IMR-90 (cell line): ENCODE measurements at regions not wholly inside any gene's neighbourhood (a gene's known extent, or its start where the extent isn't known, plus 50 kb on each side); places are given as distances from the start of the nearest gene placed in this dataset.

Experiments used
- ATAC-seq: fragments of 200-7000 bp; cut with Tn5 transposase; 2 replicates; pipeline ENCODE4 v1.9.1; 2020; ENCODE audit warnings: low read depth, mild to moderate bottlenecking, moderate library complexity
- BruUV-seq: library from RNA; stranded (reverse); fragments of 400-500 nt; replicated peaks from 2 replicates; lab custom pipeline; 2021; lab: Mats Ljungman, UMichigan
- CTCF ChIA-PET: fragments of 300-600 bp; formaldehyde crosslinking; extraction: SDS; loops from one replicate; lab custom pipeline; 2021; ENCODE audit warnings: antibody characterized with exemption; lab: Yijun Ruan, JAX
- POLR2A ChIA-PET: fragments of 300-600 bp; sonication (Branson Sonifier 250); formaldehyde crosslinking; loops from one replicate; lab custom pipeline; 2022; ENCODE audit warnings: antibody characterized with exemption; ENCODE audit not compliant: unreplicated experiment; lab: Charles Lee
- DNase-seq: peaks from one replicate; pipeline ENCODE4 v3.0.0; 2013
- H2AFZ ChIP-seq: replicated peaks from 2 replicates; pipeline ENCODE3; 2013; ENCODE audit warnings: low read length, mild to moderate bottlenecking; ENCODE audit not compliant: poor library complexity
- H2AK5ac ChIP-seq: 2 replicates; pipeline ENCODE4 v1.6.1; 2013; ENCODE audit warnings: low read depth, low read length, inconsistent platforms
- H2AK9ac ChIP-seq: replicated peaks from 2 replicates; pipeline ENCODE3; 2013; ENCODE audit warnings: mild to moderate bottlenecking, low read depth, low read length, moderate library complexity; ENCODE audit not compliant: poor library complexity
- H2BK120ac ChIP-seq: 2 replicates; pipeline ENCODE4 v1.6.1; 2013; ENCODE audit warnings: low read depth, low read length, inconsistent platforms
- H2BK15ac ChIP-seq: 3 replicates; pipeline ENCODE4 v1.6.1; 2013; ENCODE audit warnings: low read depth, low read length, inconsistent platforms
- H2BK20ac ChIP-seq: 2 replicates; pipeline ENCODE4 v1.6.1; 2013; ENCODE audit warnings: low read depth, mild to moderate bottlenecking, inconsistent platforms, low read length, moderate library complexity
- H2BK5ac ChIP-seq: 2 replicates; pipeline ENCODE4 v1.6.1; 2013; ENCODE audit warnings: mild to moderate bottlenecking, low read depth, low read length, inconsistent platforms; ENCODE audit not compliant: poor library complexity, severe bottlenecking
- H3K14ac ChIP-seq: replicated peaks from 2 replicates; pipeline ENCODE4 v1.6.1; 2013; ENCODE audit warnings: low read depth, low read length, inconsistent platforms
- H3K18ac ChIP-seq: 2 replicates; pipeline ENCODE4 v1.6.1; 2013; ENCODE audit warnings: low read depth, low read length, control low read depth
- H3K23ac ChIP-seq: 2 replicates; pipeline ENCODE4 v1.6.1; 2013; ENCODE audit warnings: low read depth, low read length, inconsistent platforms
- H3K27ac ChIP-seq: 2 replicates; pipeline ENCODE4 v1.5.1; 2013; ENCODE audit warnings: mild to moderate bottlenecking, control low read depth, low read length; ENCODE audit not compliant: insufficient read depth
- H3K27me3 ChIP-seq: 2 replicates; pipeline ENCODE4 v1.6.1; 2013; ENCODE audit warnings: low read length; ENCODE audit not compliant: control insufficient read depth, insufficient read depth
- H3K36me3 ChIP-seq: 2 replicates; pipeline ENCODE4 v1.6.1; 2013; ENCODE audit warnings: low read length, mixed read lengths; ENCODE audit not compliant: control insufficient read depth, insufficient read depth
- H3K4ac ChIP-seq: 2 replicates; pipeline ENCODE4 v1.6.1; 2013; ENCODE audit warnings: low read depth, low read length, inconsistent platforms
- H3K4me1 ChIP-seq: 2 replicates; pipeline ENCODE4 v1.6.1; 2013; ENCODE audit warnings: low read length, mixed read lengths; ENCODE audit not compliant: control insufficient read depth, insufficient read depth
- H3K4me2 ChIP-seq: 2 replicates; pipeline ENCODE4 v1.6.1; 2013; ENCODE audit warnings: low read depth, mild to moderate bottlenecking, control low read depth, low read length, moderate library complexity
- H3K4me3 ChIP-seq: 2 replicates; pipeline ENCODE4 v1.5.1; 2013; ENCODE audit warnings: low read depth, mild to moderate bottlenecking, control low read depth, low read length, moderate library complexity; ENCODE audit not compliant: insufficient read depth
- H3K56ac ChIP-seq: 2 replicates; pipeline ENCODE4 v1.6.1; 2013; ENCODE audit warnings: low read length, inconsistent platforms; ENCODE audit not compliant: insufficient read depth; ENCODE audit errors: extremely low read depth
- H3K79me1 ChIP-seq, 2 experiments: 2 replicates each; pipeline ENCODE4 v1.6.1; 2013; ENCODE audit warnings: low read length in 2 of 2, inconsistent platforms in 1 of 2, low read depth in 1 of 2
- H3K9ac ChIP-seq: 2 replicates; pipeline ENCODE4 v1.6.1; 2013; ENCODE audit warnings: low read depth, low read length, control low read depth
- H3K9me1 ChIP-seq: 2 replicates; pipeline ENCODE4 v1.6.1; 2013; ENCODE audit warnings: low read length, inconsistent platforms; ENCODE audit not compliant: insufficient read depth
- H3K9me3 ChIP-seq: 2 replicates; pipeline ENCODE4 v1.6.1; 2013; ENCODE audit warnings: low read length; ENCODE audit not compliant: control insufficient read depth, insufficient read depth
- H4K20me1 ChIP-seq: 2 replicates; pipeline ENCODE4 v1.6.1; 2013; ENCODE audit warnings: low read length, inconsistent platforms; ENCODE audit not compliant: insufficient read depth
- H4K5ac ChIP-seq: 2 replicates; pipeline ENCODE4 v1.6.1; 2013; ENCODE audit warnings: mild to moderate bottlenecking, low read depth, low read length, control low read depth
- H4K8ac ChIP-seq, 2 experiments: 2 replicates each; pipeline ENCODE4 v1.6.1; 2013; ENCODE audit warnings: low read depth in 2 of 2, low read length in 2 of 2, control low read depth in 1 of 2, inconsistent platforms in 1 of 2
- H4K91ac ChIP-seq: 2 replicates; pipeline ENCODE4 v1.6.1; 2013; ENCODE audit warnings: low read depth, low read length, inconsistent platforms; ENCODE audit not compliant: insufficient read depth
- BHLHE40 ChIP-seq: fragments of 150-350 bp; IDR thresholded peaks from 2 replicates; pipeline ENCODE4 v1.6.1; 2016; ENCODE audit warnings: mild to moderate bottlenecking, low read depth, low read length
- CEBPB ChIP-seq: IDR thresholded peaks from 2 replicates; pipeline ENCODE4 v1.6.1; 2012; ENCODE audit warnings: low read depth, low read length, improper control_type of control experiment
- CHD1 ChIP-seq: IDR thresholded peaks from 2 replicates; pipeline ENCODE4 v1.6.1; 2012; ENCODE audit warnings: low read depth, low read length, improper control_type of control experiment
- CTCF ChIP-seq: conservative IDR thresholded peaks from 2 replicates; pipeline ENCODE4 v1.5.1; 2012; ENCODE audit warnings: mild to moderate bottlenecking, low read depth, low read length, improper control_type of control experiment
- ELK1 ChIP-seq: fragments of 150-350 bp; IDR thresholded peaks from 2 replicates; pipeline ENCODE4 v1.6.1; 2016; ENCODE audit warnings: low read depth, mild to moderate bottlenecking, low read length, moderate library complexity, borderline replicate concordance
- FOS ChIP-seq: fragments of 150-350 bp; IDR thresholded peaks from 2 replicates; pipeline ENCODE4 v1.6.1; 2016; ENCODE audit warnings: low read depth, low read length
- MAFK ChIP-seq: IDR thresholded peaks from 2 replicates; pipeline ENCODE4 v1.6.1; 2012; ENCODE audit warnings: low read depth, low read length, improper control_type of control experiment
- MAZ ChIP-seq: IDR thresholded peaks from 2 replicates; pipeline ENCODE4 v1.6.1; 2012; ENCODE audit warnings: low read depth, mild to moderate bottlenecking, low read length, improper control_type of control experiment, moderate library complexity, borderline replicate concordance
- MXI1 ChIP-seq: IDR thresholded peaks from 2 replicates; pipeline ENCODE4 v1.6.1; 2012; ENCODE audit warnings: low read depth, mild to moderate bottlenecking, low read length, moderate library complexity, borderline replicate concordance
- NFE2L2 ChIP-seq: fragments of 150-350 bp; IDR thresholded peaks from 2 replicates; pipeline ENCODE4 v1.6.1; 2016; ENCODE audit warnings: low read depth, mild to moderate bottlenecking, low read length
- POLR2A ChIP-seq: IDR thresholded peaks from 2 replicates; pipeline ENCODE4 v1.6.1; 2012; ENCODE audit warnings: mild to moderate bottlenecking, low read depth, low read length
- RAD21 ChIP-seq: IDR thresholded peaks from 2 replicates; pipeline ENCODE4 v1.6.1; 2012; ENCODE audit warnings: low read length, improper control_type of control experiment
- RCOR1 ChIP-seq: IDR thresholded peaks from 2 replicates; pipeline ENCODE4 v1.6.1; 2012; ENCODE audit warnings: mild to moderate bottlenecking, low read length, improper control_type of control experiment; ENCODE audit not compliant: insufficient replicate concordance
- RFX5 ChIP-seq: IDR thresholded peaks from 2 replicates; pipeline ENCODE4 v1.8.0; 2012; ENCODE audit warnings: low read depth, mild to moderate bottlenecking, low read length, moderate library complexity
- SMC3 ChIP-seq: fragments of 150-350 bp; IDR thresholded peaks from 2 replicates; pipeline ENCODE4 v1.6.1; 2016; ENCODE audit warnings: low read depth, mild to moderate bottlenecking, antibody characterized with exemption, low read length, moderate library complexity
- USF2 ChIP-seq: fragments of 150-350 bp; IDR thresholded peaks from 2 replicates; pipeline ENCODE4 v1.6.1; 2017; ENCODE audit warnings: mild to moderate bottlenecking, antibody characterized with exemption, low read length, low read depth
- WGBS, 2 experiments: methylation state at CpG; one replicate each; pipeline versions ENCODE4 v1.1.5 to v1.1.7; 2013; ENCODE audit warnings: missing lambda C conversion rate in 2 of 2; ENCODE audit not compliant: insufficient read length in 1 of 2; ENCODE audit errors: extremely low coverage in 2 of 2; 5-methylcytosine and 5-hydroxymethylcytosine counted together
- dilution Hi-C: fragments of 300-500 bp; cut with HindIII; formaldehyde crosslinking; loops from one replicate; pipeline ENCODE4 v1.14.3; 2018; ENCODE audit warnings: low sequenced_read_pairs; ENCODE audit not compliant: unreplicated experiment
- in situ Hi-C: fragments of 300-500 bp; cut with MboI; formaldehyde crosslinking; loops from 3 replicates; pipeline ENCODE4 v1.14.3; 2019; ENCODE audit warnings: low sequenced_read_pairs, inconsistent platforms, mixed read lengths
- intact Hi-C: fragments of 100-400 bp; cut with micrococcal nuclease; formaldehyde crosslinking; loops from 2 replicates; pipeline ENCODE4 v1.10.0; 2022

GRCh38 chr11:23423656-23424055 is 563.4 kb upstream of the CCDC179 start:
- no peak overlapping the region for H3K18ac ChIP-seq
- no peak overlapping the region for H2AK9ac ChIP-seq
- H3K4me2 ChIP-seq, result no peak overlapping the region
- no peak overlapping the region; the same call in 1 of the 2 replicates for H4K5ac ChIP-seq
- H3K36me3 ChIP-seq, result no peaks in the 10 kb centered on the region
- no peak overlapping the region for H2BK5ac ChIP-seq
- H4K91ac ChIP-seq, result no peak overlapping the region
- H3K79me1 ChIP-seq, result no peaks in the 10 kb centered on the region
- no TSS peak for BruUV-seq
- 0 out of 2 replicates have a peak, but pooled peaks cover 1% of the 10 kb centered on the region for H3K4me1 ChIP-seq
- no peak overlapping the region; the same call in 1 of the 2 replicates for H2BK120ac ChIP-seq
- DNase-seq, result no peak
- intact Hi-C loops (no loop called here), in situ Hi-C loops (no loop called here), dilution Hi-C loops (no loop called here)
- no peak overlapping the region for H3K23ac ChIP-seq
- CTCF ChIA-PET, result no interaction called here
- no peak overlapping the region for H2BK20ac ChIP-seq
- no peak overlapping the region for H3K56ac ChIP-seq
- H3K9ac ChIP-seq, result no peak overlapping the region
- no peak for ATAC-seq
- no peaks in the 10 kb centered on the region for H3K9me1 ChIP-seq
- no peaks in the 10 kb centered on the region for H3K9me3 ChIP-seq
- H3K27ac ChIP-seq, result no peak overlapping the region
- H2AFZ ChIP-seq, result no peak overlapping the region
- no peaks in the 10 kb centered on the region for H3K27me3 ChIP-seq
- no peaks in the 10 kb centered on the region for H4K20me1 ChIP-seq
- H4K8ac ChIP-seq, result peak overlapping the region in 1 of 2 experiments; percentile 52; a peak in 1 of 4 replicates
- H3K4me3 ChIP-seq, result no peak overlapping the region
- H3K14ac ChIP-seq, result no peak overlapping the region
- no peak overlapping the region for H2BK15ac ChIP-seq
- TF ChIP-seq CEBPB (no peak), BHLHE40 (no peak), NFE2L2 (no peak), RAD21 (no peak), CTCF (no peak), FOS (no peak), ELK1 (no peak), MXI1 (no peak), CHD1 (no peak), RCOR1 (no peak), USF2 (no peak), MAFK (no peak), POLR2A (no peak), SMC3 (no peak), RFX5 (no peak), MAZ (no peak)
- H2AK5ac ChIP-seq, result no peak overlapping the region
- 0 out of 2 replicates have a peak overlapping the region, but pooled peaks have one; percentile 6 for H3K4ac ChIP-seq
- POLR2A ChIA-PET, result no interaction called here
- WGBS, 2 experiments, result no CpG with 5 or more reads among the region's 3 CpGs
